ENCODE measurements at regions not wholly inside any gene's neighbourhood (a gene's known extent, or its start where the extent isn't known, plus 50 kb on each side); places are given as distances from the start of the nearest gene placed in this dataset.
"Not testable (repeated sequence)": the region's sequence is repeated elsewhere in the genome, so short reads cannot be mapped to it uniquely, and the experiment has no call there.

DNA sequence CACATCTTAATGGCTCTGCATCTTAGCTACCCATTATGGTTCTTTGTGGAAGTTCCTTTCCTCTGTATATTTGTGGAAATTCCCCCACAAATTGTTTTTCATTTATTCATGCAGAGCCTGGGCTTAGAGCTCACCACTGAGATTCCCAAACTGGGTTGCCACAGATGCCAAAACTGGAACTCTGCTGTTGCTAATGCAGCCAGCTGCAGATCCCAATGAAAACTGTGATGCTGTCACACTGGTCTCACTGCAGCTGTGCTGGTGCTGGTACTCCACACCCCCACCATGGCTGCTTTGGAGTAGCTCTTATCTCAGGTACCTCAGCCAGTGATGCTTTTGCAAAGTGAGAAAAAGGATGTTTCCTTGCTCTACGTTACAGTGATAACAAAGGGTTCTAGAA is 87.7 kb downstream of the DCK start:
- no peak for DNase-seq (ENCODE audit: low read depth, low spot score)

DNA sequence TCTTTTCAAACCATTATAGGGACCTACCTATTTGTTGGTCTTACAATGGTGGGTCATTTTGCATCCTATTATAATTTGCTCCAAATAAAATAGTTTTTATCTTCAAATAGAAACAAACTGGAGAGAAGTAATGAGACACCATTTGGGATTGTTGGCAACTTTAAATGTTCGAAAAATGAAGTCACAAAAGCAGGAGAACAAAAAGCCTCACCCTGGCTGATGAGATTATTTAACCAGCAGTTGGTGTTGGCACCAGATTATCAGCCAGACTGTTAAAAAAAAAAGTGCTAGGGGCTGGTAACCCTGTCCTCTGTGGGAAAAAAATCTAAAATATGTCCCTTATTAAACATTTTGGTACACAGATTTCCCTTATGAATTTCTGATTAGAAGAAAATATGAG is 100.3 kb downstream of the DCK start:
- no peak for DNase-seq (ENCODE audit: low read depth, low spot score)

DNA sequence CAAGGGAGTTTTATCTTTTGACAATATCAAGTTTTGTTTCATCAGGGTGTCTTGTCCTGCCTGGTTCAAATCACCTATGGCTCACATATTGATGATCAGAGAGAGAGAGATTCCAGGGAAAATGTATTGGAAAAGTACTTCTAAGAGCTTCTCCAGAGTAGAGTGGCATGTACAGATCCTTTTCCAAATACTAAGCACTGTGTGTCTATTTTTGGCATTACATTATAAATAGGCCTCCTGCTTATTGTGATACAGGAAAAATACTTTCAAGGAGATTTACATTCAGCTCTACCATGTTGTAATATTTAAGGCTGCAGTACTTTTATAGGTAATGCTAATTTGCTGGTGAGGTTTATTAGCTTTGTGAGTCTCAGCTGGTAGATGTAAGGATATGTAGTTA is 100.8 kb downstream of the DCK start:
- DNase-seq (ENCODE audit: low read depth, low spot score) = no peak

DNA sequence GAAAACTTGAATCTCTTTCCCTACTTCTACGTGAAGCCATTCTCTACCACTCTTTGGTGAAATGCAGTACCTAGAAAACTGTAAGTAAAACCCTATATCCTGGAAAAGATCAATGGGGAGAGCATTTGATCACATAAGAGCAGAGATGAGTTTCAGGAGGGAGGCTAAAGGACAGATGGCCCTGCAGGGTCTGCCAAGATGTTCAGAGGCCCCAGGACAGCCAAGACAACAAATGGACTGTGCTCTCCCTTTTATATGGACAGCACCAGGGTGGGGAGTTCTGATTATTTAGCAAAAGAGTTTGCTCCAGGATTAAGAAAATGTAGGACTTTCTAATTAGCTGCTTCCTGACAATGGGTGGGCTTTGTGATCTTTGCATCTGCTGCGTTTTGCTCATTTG is 101.7 kb downstream of the DCK start:
- DNase-seq (ENCODE audit: low read depth, low spot score) = no peak

DNA sequence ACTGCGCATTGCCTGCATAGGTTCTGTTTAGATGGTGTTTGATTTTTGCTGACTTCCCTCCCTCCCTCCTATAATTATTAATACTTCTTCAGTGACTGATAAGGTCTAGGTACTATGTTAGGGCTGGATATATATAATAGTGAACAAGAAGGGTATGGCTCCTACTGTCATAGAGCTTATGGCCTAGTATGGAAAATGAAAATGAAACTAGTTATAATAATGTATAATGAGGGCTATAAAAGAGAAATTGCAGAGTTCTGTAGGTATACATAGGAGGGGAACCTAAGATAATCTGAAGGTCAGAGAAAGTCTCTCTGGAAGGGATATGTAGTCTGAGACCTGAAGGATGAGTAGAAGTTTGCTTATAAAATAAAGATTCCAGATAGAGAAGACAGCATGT is 102.1 kb downstream of the DCK start:
- no peak for DNase-seq (ENCODE audit: low read depth, low spot score)

DNA sequence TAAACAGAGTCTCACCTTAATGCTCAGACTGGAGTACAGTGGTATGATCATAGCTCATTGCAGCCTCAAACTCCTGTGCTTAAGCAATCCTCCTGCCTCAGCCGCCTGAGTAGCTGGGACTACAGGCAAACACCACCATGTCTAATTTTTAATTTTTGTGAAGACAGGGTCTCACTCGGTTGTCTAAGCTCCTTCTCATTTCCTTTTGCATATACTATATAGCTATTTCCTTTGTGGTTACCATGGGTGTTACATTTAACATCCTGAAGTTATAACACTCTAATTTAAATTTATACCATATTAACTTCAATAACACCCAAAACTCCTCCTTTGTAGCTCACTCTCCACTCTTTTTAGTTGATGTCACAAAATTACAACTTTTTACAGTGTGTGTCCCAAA is 114.3 kb downstream of the DCK start:
- no peak for DNase-seq (ENCODE audit: low read depth, low spot score)

DNA sequence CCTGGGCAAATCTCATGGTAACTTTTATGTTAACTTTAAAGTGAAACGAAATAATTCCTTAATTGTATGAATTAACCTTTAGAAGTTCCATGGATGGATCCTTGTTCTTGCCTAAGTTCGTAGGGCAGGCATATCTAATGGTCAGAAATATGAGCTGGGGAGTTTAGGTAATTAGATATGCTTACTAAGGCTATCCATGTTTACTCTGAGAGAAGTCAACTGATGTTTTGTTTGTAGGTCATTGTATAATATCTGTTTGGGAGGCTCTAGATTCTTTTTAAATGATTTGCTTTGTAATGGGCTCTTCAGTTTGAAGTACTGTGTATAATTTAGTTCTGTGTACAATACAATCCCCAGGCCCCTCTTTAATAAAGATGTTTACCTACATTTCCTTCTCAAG is 117.0 kb downstream of the DCK start:
- no peak for DNase-seq (ENCODE audit: low read depth, low spot score)

DNA sequence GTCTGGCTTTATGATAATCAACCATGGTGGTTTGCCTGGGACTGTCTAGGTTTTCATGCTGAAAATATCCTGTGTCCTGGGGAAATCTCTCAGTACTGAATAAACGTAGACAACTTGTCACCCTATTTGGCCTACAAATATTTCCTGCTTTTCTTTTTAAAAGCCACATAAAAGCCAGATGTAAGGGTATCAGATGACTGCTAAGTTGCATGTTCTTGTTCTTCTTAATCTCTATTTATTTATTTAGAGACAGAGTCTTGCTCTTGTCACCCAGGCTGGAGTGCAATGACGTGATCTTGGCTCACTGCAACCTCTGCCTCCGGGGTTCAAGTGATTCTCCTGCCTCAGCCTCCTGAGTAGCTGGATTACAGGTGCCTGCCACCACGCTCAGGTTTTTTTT is 117.7 kb downstream of the DCK start:
- not testable (repeated sequence) for DNase-seq (ENCODE audit: low read depth, low spot score)

DNA sequence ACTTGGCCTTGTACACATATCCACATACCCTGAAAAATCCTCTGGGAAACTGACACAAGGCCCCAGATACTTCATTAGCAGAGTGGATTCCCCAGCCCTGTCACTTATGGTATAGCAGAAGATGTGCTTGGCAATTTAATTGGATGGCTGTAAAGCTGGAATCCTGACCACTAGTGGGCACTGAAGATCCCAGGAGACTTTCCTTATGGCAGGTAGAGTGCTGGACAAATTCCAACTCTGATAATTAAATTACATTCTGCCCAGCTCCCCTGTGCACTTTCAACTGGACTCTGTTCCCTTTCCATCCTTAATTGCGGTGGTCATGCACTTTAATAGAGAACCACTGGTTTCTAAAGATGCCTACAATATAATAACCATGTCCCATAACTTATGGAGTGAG is 119.8 kb downstream of the DCK start:
- no peak for DNase-seq (ENCODE audit: low read depth, low spot score)

DNA sequence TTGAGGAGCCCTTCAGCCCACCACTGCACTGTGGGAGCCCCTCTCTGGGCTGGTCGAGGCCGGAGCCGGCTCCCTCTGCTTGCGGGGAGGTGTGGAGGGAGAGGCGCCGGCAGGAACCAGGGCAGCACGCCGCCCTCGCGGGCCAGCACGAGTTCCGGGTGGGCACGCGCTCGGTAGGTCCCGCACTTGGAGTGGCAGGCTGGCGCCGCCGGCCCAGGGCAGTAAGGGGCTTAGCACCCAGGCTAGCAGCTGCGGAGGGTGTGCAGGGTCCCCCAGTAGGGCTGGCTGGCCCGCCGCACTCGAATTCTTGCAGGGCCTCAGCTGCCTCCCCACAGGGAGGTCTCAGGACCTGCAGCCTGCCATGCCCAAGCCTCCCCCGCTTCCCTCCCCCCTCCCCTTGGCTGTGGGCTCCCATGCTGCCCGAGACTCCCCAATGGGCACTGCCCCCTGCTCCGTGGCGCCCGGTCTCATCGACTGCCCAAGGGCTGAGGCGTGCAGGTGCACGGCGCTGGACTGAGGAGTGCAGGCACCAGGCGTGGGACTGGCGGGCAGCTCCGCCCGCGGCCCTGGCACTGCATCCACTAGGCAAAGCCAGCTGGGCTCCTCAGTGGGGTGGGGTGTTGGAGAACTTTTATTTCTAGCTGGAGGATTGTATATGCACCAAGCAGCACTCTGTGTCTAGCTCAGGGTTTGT is 127.5 kb downstream of the DCK start:
- DNase-seq (ENCODE audit: low read depth, low spot score) = no peak

DNA sequence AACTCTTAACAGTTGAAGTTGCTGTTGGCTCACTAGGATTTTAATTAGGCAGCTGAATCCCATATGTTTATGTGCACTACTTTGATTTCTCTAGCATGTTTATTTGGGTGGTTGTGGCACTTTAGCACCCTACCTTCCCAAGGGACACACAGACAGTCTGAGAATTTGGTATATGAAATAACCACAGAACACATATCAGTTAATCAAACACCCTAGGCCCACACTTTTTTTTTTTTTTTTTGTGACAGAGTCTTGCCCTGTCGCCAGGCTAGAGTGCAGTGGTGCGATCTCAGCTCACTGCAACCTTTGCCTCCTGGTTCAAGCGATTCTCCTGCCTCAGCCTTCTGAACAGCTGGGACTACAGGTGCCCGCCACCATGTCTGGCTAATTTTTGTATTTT is 130.5 kb downstream of the DCK start:
- no peak for DNase-seq (ENCODE audit: low read depth, low spot score)

DNA sequence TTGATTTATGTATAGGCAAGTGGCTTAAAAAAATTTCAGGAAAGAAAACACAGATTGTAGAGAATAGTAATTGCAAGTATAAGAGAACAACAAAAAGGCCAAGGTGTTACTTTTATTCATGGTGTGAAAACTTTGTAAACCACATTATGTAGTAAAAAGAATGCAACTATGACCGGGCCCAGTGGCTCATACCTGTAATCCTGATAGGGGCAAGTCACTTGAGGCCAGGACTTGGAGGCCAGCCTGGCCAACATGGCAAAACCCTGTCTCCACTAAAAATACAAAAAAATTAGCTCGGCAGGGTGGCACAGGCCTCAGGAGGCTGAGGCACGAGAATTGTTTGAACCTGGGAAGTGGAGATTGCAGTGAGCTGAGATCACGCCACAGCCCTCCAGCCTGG is 131.7 kb downstream of the DCK start:
- no peak for DNase-seq (ENCODE audit: low read depth, low spot score)

DNA sequence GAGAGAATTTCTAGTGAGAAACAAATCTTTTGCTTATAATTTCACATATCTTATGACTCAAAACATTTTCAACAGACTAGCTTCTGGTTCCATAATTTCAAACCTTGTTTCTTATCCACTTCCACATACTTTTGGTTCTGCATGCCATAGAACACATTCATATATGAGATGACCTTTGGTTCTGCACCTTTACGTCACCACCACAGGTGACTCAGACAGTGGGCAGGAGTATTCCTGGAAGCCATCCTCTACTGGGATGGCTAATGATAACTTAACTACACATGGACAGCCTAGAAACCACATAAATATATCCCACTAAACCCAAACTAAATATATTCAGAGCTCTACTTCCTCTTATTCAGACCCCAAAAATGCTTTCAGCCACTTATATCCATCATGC is 133.3 kb downstream of the DCK start:
- no peak for DNase-seq (ENCODE audit: low read depth, low spot score)

DNA sequence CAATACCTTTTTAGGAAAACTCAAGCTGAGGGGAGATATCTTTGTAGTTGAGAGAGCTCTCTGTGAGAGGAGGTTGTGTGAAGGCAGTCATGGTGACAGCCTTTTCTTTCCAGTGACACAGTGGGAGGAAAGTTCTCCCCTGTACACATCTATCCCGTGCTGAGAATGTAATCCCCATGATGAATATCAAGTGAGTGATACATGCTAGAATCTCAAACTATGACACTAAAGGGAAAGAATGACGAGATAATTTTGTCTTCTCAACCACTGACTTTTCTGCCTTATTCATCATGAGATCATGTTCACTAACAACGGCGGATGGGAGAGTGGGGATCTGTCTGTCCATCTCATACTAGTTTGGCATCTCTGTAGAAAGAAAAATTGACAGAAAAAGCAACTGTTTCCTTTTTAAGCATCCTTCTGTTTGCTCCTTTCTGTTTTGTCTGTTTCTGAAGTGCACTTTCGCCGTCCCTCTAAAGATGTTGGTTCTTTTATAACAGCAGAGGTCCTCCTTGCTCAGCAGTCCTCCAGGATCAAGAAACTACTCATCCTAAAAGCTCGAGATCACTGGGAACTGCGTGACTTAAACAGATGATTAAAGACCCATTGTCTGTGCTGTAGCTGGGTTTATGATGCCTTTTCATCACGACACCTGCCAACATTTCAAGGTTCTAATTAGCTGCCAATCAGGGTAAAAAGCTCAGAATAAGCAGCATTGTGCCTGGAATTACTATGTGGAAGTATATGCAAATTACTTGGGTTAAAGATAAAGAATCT is 137.6 kb downstream of the DCK start:
- DNase-seq (ENCODE audit: low read depth, low spot score) = no peak

DNA sequence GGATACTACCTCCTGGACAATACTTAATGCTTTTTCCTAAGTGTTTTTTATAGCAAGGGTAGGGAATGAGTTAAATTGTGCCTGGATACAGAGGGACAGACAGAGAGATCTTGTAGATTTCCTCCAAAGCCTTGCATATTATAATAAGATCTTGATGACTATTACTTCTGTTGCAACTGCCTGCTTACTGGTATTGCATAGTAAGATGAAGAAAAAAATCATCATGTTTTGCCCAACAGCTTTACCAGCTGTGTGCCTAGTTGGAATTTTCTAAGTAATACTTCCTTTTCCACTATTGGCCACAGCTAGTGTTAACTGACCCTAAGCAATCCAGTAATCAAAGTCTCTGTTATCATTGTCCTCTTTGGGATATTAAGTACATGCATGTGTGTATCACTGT is 139.0 kb downstream of the DCK start:
- DNase-seq (ENCODE audit: low read depth, low spot score) = no peak

DNA sequence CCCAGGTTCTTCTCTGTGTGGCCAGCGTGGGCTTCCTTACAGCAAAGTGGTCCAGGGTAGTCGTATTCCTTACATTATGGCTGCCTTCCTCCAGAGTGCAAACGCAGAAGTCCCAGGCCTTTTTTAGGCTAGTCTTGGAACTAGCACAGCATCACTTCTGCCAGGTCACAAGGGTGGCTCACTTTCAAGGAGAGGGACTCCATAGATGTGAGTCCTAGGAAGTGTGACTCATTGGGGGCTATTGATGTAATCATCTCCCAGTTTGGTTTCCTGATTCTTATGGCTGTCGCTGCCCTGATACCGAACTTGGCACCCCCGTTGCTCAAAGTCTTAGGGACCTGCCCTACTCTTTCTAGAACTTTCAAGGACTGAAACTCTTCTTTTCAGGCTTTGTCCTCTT is 140.0 kb downstream of the DCK start:
- no peak for DNase-seq (ENCODE audit: low read depth, low spot score)

DNA sequence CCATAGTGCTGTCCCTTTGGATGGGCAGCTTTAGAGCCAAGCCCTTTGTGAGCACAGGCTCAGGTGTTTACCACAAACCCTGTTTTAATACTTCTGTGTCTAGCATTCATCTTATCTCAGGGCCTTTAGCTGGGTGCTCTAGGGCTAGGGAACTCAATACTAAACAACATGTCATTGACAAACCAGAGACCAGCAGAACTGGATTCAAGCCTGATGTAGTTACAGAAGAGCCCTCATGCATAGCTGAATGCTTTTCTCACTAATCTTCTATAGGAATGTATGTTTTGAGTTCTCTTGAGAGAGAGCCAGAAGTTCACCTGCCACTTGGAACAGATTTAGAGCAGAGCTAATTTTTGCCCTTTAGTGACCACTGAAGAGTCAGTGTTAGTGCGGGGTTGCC is 142.6 kb downstream of the DCK start:
- DNase-seq (ENCODE audit: low read depth, low spot score) = no peak

DNA sequence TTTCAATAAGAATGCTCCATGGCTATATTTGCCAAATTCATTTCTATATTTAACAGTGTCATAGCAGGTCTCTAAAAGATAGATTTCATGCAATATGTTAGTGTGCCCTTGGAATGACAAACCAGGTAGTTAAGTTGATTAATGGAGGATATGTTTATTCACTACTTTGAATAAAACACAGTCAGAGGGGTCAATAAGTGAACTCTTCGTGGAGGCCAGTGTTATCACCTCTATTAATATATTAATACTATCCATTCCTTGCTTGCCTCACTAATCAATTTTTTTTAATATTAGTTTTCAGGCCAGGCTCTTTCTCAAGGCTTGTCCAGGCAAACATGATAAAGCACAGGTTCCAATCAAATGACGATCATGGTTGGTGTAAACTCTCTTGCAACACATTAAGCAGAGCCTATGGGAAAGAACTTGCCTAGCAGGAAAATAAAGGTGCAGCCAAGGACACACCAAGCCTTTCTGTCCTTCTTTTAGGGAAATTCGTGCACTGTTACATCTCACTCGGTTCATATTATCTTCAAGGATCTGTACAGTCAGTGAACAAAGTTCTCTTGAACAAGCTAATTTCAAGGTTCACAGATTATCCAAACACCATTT is 144.7 kb downstream of the DCK start:
- DNase-seq (ENCODE audit: low read depth, low spot score) = no peak

DNA sequence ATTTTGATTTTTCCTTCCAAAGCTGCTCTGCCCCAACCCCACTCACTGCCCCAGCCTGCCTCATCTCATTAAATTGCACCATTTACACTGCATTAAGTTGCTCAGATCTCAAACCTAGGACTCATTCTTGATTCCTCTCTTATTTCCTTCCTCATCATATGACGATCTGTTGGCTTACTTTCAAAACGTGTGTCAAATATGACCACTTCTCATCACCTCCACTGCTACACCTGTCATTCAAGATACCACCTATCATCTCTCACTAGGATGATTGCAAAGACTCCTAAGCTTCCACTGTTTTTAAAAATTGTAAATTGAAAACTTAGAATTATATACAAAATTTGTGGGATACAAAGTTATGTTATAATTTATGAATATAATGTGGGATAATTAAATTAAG is 147.1 kb downstream of the DCK start:
- no peak for DNase-seq (ENCODE audit: low read depth, low spot score)

DNA sequence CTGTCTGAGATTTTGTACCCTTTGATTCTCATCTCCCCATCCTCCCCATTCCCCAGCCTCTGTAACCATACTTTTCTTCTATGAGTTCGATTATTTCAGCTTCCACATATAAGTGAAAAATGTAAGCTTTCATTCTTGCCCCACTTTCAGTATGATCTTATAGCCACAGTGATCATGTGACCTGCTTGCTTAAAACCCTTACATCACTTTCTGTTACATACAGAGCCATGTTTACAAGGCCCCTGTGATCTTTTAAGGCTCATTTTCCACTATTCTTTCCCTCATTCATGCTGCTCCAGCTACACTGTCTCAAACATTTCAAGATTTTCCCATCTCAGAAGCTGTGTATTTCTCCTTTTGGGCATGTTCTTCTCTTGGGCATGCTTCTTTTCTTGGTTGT is 147.7 kb downstream of the DCK start:
- DNase-seq (ENCODE audit: low read depth, low spot score) = no peak

DNA sequence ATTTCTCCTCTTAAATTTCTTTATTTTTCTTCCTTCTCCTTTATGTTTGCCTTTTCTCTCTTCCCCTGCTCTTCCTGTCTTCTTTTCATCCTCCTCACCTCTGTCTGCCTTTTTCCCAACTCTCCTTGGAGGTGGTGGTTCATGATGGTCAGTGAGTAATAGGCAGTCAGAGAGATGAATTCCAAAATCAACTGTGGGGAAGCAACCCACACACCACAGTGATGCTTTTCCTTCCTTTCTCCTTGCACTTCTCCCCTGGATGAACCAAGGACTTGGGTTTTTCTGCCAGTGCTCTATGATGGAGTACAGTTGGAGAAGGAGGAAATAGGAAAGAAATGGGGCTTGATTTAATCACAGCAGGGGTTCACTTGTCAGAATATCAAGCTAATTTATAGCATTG is 153.8 kb downstream of the DCK start:
- DNase-seq (ENCODE audit: low read depth, low spot score) = no peak

DNA sequence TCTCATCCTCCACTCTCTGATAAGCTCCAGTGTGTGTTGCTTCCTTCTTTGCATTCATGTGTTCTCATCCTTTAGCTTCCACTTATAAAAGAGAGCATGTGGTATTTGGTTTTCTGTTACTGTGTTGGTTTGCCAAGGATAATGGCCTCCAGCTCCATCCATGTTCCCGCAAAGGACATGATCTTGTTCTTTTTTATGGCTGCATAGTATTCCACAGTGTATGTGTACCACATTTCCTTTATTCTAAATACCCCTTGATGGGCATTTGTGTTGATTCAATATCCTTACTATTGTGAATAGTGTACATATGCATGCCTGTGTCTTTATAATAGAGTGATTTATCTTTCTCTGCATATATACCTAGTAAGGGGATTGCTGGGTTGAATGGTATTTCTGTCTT is 155.1 kb downstream of the DCK start:
- no peak for DNase-seq (ENCODE audit: low read depth, low spot score)

DNA sequence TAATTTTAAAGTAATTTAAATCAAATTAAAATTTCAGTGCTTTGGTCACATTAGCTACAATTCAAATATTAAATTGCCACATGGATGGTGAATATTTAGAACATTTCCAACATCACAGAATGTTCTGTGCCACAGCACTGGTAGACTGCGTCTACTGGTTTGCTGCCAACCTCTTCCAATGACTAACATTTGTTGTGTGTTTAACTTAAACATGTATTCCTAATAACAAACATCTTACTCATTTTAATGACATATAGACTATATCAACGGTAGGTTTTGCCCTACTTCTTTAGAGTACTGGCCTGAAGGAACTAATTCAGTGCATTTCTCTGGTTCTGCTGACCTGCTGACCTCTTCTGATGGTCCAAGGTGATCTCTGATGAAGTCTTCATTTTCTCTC is 157.6 kb downstream of the DCK start:
- no peak for DNase-seq (ENCODE audit: low read depth, low spot score)

Data from iPS DF 19.7 (cell line).